Hypothalamus (tissue), 51 donors: ENCODE measurements at regions not wholly inside any gene's neighbourhood (a gene's known extent, or its start where the extent isn't known, plus 50 kb on each side); places are given as distances from the start of the nearest gene placed in this dataset.
"Not testable (repeated sequence)": the region's sequence is repeated elsewhere in the genome, so short reads cannot be mapped to it uniquely, and the experiment has no call there.

Source experiments
- DNase-seq, 51 donors: peaks; one replicate each; lab custom pipeline; 2025; lab: John Stamatoyannopoulos, UW

DNA sequence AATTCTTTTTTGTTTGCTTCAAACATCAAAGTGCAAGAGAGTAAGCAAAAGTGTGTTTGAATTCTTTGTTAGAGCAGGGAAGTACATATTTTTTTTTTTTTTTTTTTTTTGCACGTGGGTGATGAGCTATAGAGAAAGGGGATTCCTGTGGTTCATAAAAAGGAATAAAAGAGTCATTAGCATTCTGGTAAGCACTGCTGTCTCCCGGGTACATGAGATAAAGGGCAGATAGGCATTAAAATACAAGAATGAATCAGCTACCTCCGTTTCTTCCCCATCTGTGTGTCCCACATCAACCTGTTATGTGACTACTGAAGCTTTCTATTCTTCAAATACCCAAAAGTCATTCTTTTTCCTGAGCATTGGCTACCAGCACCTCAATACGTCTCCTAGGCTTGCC is 102.4 kb upstream of the SEMA3D start:
- DNase-seq = no peak

GRCh38 chr7:85287106-85287825 is 100.4 kb upstream of the SEMA3D start:
- DNase-seq = no peak

DNA sequence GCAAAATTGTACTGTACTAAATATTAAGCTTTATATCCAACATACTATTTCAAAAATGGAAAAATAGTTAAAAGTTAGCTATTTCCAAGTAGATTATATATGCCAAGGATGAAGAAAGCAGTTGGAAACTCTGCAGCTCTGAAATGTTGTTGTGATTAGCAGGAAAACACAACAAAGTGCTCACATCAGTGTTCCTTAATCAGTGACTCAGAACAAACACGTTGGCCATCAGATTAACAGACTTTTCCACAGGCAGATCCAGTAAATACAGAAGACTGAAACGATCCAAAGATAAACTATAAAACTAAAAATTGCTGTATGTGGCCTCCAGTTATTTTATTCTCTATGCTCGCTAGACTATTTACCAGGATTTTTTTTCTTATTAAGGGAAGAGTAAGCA is 99.6 kb upstream of the SEMA3D start:
- DNase-seq = no peak

DNA sequence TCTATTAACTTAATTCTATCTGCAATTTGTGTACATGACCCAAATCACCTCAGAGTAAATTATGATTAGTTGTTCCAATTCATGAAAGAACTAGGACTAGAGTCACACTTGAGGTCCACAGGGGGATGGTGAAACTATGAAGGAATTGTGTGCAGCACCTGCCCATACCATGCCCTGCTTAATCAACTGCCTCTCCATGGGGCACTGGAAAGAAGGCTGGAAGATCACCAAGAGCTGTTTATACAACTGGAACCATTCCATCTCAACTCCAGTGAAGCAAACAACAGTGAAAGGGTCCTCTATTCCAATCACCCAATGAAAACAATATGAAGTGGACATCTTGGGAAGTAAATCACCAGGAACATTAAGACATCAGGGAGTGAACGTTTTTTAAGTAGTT is 98.7 kb upstream of the SEMA3D start:
- DNase-seq = no peak

DNA sequence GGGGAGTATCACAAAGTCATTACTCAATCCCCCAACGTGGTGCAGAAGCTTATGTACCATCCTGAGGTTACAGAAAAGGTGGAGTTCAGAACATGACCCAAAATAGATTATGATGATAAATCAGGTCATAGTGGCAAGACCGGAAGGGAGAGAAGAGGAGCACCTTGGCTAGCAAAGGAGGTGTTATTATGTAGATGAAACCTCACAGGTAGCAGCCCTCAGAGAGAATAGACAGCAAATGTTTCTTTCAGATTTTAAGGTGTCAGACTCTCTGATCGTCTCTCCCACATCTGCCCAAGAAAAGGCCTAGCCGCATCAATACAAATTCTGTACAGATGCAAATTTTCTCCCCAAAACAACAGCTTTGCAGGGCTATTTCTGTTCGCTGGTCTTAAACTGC is 88.3 kb upstream of the SEMA3D start:
- DNase-seq = no peak

DNA sequence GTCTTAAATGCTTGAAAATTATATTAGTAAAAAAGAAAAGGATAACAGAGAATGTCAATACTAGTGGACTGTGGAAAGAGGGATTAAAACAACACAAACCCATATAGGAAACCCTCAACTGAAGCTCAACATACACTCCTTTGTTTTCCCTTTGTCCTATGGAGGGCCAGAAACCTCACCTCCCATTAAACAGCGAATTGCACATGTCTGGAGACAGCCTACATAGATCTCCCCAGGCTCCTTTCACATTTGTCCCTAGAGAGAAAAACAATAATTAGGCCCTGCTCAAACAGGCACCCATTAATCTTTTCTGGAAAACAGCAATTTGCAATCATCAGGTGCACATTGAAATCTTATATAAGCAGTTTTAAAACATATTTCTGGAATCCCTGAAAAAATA is 87.6 kb upstream of the SEMA3D start:
- no peak for DNase-seq

DNA sequence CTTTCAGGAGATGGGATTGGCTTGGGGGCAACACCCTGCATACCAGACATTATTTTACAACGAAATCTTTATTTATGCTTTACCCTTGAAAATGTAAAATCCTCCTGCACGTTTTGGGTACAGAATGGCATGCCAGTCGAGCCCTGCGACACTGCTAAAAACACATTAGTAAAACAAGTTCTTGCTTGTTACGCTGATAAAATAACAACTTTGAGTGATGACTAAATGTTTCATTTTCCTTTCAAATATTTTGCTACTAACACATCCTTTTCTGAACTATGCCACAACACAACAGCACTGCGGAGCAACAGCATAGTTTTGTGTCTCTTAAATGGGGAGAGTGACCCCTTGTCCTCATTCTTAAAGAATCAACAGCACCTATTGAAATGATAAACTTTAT is 76.0 kb upstream of the SEMA3D start:
- DNase-seq = no peak

GRCh38 chr7:85261336-85261735 is 74.5 kb upstream of the SEMA3D start:
- no peak for DNase-seq

DNA sequence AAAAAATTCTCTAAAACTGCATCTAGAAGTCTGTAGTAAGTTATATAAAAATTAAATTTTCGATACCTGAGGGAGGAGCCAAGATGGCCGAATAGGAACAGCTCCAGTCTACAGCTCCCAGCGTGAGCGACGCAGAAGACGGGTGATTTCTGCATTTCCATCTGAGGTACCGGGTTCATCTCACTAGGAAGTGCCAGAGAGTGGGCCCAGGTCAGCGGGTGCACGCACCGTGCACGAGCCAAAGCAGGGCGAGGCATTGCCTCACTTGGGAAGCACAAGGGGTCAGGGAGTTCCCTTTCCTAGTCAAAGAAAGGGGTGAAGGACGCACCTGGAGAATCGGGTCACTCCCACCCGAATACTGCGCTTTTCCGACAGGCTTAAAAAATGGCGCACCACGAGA is 62.9 kb upstream of the SEMA3D start:
- not testable (repeated sequence) for DNase-seq

GRCh38 chr7:85239109-85239508 is 52.3 kb upstream of the SEMA3D start:
- DNase-seq = no peak

DNA sequence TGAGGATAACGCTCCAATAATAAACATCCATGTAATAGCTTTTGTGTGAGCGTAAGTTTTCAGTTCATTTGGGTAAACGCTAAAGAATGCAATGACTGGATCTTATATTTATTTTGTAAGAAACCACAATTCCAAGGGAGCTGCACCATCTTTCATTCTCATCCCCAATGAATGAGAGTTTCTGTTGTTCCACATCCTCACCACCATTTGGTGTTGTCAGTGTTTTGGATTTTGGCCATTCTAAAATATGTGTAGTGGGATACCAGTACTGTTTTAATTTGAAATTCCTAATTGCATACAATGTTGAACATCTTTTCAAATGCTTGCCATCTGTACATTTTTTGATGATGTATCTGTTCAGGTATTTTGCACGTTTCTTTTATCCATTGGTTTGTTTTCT is 50.9 kb upstream of the SEMA3D start:
- no peak for DNase-seq
